ENCODE measurements at regions not wholly inside any gene's neighbourhood (a gene's known extent, or its start where the extent isn't known, plus 50 kb on each side); places are given as distances from the start of the nearest gene placed in this dataset.

DNA sequence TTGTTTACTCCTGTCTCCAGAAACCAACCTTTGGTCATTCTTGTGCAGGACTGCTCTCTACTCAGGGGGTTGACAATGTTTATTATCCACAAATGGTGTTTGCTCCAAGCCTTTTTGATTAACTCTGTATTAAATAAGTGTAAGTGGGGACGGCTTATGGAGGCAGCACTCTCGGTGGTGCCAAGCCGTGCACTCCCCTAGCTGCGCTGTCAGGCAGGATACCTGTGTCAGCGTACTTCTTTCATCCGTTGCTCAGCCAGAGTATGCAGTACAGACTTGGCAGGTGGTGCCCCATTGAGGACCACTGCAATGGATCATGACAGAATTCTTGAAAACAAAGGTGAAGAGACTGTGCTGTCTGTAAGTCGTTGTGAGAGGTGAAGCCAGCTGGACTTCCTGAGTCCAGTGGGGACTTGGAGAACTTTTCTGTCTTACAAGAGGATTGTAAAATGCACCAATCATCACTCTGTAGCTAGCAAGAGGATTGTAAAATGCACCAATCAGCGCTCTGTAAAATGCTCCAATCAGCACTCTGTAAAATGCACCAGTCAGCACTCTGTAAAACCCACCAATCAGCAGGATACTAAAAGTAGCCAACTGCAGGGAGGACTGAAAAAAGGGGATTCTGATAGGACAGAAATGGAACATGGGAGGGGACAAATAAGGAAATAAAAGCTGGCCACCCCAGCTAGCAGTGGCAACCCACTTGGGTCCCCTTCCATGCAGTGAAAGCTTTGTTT is 480.0 kb downstream of the MEI4 start:
- TF ChIP-seq, protein P1, sequence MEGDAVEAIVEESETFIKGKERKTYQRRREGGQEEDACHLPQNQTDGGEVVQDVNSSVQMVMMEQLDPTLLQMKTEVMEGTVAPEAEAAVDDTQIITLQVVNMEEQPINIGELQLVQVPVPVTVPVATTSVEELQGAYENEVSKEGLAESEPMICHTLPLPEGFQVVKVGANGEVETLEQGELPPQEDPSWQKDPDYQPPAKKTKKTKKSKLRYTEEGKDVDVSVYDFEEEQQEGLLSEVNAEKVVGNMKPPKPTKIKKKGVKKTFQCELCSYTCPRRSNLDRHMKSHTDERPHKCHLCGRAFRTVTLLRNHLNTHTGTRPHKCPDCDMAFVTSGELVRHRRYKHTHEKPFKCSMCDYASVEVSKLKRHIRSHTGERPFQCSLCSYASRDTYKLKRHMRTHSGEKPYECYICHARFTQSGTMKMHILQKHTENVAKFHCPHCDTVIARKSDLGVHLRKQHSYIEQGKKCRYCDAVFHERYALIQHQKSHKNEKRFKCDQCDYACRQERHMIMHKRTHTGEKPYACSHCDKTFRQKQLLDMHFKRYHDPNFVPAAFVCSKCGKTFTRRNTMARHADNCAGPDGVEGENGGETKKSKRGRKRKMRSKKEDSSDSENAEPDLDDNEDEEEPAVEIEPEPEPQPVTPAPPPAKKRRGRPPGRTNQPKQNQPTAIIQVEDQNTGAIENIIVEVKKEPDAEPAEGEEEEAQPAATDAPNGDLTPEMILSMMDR (conservative IDR thresholded peaks at IDR 0.05; ENCODE audit: low read depth in 2 of 2) = no peak
- TF ChIP-seq CREB1 (CRISPR knock-in tag; IDR thresholded peaks at IDR 0.05; ENCODE audit: low read depth) (no peak), POLR2AphosphoS5 (IDR thresholded peaks at IDR 0.05; ENCODE audit: low read depth) (no peak), ZNF114 (CRISPR knock-in tag; IDR thresholded peaks at IDR 0.05) (no peak), EZH2phosphoT487 (IDR thresholded peaks at IDR 0.05; ENCODE audit: unreplicated experiment) (no peak), JUNB (IDR thresholded peaks at IDR 0.05; ENCODE audit: unreplicated experiment) (no peak), EZH2 (IDR thresholded peaks at IDR 0.05; ENCODE audit: low read depth, unreplicated experiment) (no peak), NANOG (IDR thresholded peaks at IDR 0.05; ENCODE audit: borderline replicate concordance) (no peak)
- TF ChIP-seq, protein P2, sequence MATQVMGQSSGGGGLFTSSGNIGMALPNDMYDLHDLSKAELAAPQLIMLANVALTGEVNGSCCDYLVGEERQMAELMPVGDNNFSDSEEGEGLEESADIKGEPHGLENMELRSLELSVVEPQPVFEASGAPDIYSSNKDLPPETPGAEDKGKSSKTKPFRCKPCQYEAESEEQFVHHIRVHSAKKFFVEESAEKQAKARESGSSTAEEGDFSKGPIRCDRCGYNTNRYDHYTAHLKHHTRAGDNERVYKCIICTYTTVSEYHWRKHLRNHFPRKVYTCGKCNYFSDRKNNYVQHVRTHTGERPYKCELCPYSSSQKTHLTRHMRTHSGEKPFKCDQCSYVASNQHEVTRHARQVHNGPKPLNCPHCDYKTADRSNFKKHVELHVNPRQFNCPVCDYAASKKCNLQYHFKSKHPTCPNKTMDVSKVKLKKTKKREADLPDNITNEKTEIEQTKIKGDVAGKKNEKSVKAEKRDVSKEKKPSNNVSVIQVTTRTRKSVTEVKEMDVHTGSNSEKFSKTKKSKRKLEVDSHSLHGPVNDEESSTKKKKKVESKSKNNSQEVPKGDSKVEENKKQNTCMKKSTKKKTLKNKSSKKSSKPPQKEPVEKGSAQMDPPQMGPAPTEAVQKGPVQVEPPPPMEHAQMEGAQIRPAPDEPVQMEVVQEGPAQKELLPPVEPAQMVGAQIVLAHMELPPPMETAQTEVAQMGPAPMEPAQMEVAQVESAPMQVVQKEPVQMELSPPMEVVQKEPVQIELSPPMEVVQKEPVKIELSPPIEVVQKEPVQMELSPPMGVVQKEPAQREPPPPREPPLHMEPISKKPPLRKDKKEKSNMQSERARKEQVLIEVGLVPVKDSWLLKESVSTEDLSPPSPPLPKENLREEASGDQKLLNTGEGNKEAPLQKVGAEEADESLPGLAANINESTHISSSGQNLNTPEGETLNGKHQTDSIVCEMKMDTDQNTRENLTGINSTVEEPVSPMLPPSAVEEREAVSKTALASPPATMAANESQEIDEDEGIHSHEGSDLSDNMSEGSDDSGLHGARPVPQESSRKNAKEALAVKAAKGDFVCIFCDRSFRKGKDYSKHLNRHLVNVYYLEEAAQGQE (IDR thresholded peaks at IDR 0.05; ENCODE audit: unreplicated experiment) = no peak
- TF ChIP-seq, protein P3, sequence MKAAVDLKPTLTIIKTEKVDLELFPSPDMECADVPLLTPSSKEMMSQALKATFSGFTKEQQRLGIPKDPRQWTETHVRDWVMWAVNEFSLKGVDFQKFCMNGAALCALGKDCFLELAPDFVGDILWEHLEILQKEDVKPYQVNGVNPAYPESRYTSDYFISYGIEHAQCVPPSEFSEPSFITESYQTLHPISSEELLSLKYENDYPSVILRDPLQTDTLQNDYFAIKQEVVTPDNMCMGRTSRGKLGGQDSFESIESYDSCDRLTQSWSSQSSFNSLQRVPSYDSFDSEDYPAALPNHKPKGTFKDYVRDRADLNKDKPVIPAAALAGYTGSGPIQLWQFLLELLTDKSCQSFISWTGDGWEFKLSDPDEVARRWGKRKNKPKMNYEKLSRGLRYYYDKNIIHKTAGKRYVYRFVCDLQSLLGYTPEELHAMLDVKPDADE (IDR thresholded peaks at IDR 0.05) = no peak

Measured in GM23338 (cell line).